ENCODE measurements at regions not wholly inside any gene's neighbourhood (a gene's known extent, or its start where the extent isn't known, plus 50 kb on each side); places are given as distances from the start of the nearest gene placed in this dataset.

GRCh38 chr9:90444609-90445204, 197.9 kb downstream of the DIRAS2 start (continued):
- TF ChIP-seq CHD7 (IDR thresholded peaks at IDR 0.05; ENCODE audit: insufficient replicate concordance, low read length), result no peak
- TF ChIP-seq SIX5 (IDR thresholded peaks at IDR 0.05; ENCODE audit: low read depth, low read length), result no peak
- TF ChIP-seq KDM4A (IDR thresholded peaks at IDR 0.05; ENCODE audit: low read depth, low read length, severe bottlenecking), result no peak
- TF ChIP-seq POU5F1 (IDR thresholded peaks at IDR 0.05; ENCODE audit: low read depth, low read length), result no peak
- no peak for TF ChIP-seq TEAD4 (IDR thresholded peaks at IDR 0.05; ENCODE audit: low read depth, low read length)
- TF ChIP-seq EP300 (IDR thresholded peaks at IDR 0.05; ENCODE audit: borderline replicate concordance in 1 of 2, low read depth in 2 of 2, low read length in 2 of 2), result no peak
- no peak for TF ChIP-seq POLR2A (IDR thresholded peaks at IDR 0.05; ENCODE audit: control extremely low read depth in 1 of 2, low read depth in 2 of 2, low read length in 2 of 2)
- no peak for TF ChIP-seq CTCF (IDR thresholded peaks at IDR 0.05; ENCODE audit: control extremely low read depth in 1 of 3, insufficient read depth in 1 of 3, low read depth in 1 of 3, low read length in 3 of 3)

Measured in H1 (cell line).